Epithelial cell of prostate (primary cell): ENCODE measurements at regions not wholly inside any gene's neighbourhood (a gene's known extent, or its start where the extent isn't known, plus 50 kb on each side); places are given as distances from the start of the nearest gene placed in this dataset.

Experiments
- DNase-seq: peaks from one replicate; pipeline ENCODE4 v3.0.0-alpha.2; 2011; ENCODE audit warnings: low read depth, low spot score
- H3K27ac ChIP-seq: fragments of 450-650 bp; 2 replicates; pipeline ENCODE4 v1.5.1; 2017; ENCODE audit warnings: mild to moderate bottlenecking

DNA sequence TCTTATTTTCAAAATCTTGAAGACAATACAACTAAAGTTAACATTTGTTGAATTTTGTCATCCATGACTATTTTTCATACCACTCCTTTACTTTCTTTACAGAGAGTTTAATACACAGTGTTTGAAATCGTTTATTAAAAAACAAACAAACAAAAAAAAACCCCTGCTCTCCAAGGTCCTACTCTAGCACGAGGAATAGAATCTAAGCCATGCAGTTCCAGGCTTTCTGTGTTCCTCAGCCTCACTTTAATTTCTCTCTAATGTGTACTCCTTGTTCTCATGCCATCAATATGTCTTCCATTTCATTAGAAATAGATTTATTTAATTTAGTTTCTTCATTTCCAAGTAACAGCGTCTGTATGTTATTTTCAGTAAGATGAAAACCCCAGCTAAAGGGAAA is 381.2 kb upstream of the MC4R start:
- H3K27ac ChIP-seq, result no peak overlapping the region
- no peak for DNase-seq

DNA sequence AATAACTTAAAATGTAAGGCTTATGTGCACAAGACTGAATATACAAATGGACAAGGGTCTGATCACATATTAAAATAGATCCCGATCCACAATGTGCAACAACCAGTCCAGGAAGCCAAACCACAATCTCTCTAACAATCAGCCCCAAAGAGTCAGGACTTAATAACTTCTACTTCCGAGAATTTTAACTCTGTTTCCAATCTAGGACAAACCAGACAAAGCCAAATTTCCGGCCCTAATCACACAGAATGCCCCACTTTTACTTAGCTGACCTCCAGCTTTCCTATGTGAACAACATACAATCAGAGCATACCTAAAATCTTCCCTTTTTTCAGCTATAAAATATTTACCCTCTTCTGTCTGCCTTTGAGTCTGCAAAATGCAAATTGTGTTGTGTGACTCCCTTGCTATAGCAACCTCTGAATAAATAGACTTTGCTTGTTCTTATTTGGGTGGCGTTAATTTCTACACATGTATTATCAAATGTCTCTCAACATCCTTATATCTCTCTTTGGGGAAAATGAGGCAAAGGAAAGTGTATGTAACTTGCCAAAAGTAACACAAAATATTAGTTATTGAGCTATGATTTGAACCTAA is 381.9 kb upstream of the MC4R start:
- no peak overlapping the region for H3K27ac ChIP-seq

DNA sequence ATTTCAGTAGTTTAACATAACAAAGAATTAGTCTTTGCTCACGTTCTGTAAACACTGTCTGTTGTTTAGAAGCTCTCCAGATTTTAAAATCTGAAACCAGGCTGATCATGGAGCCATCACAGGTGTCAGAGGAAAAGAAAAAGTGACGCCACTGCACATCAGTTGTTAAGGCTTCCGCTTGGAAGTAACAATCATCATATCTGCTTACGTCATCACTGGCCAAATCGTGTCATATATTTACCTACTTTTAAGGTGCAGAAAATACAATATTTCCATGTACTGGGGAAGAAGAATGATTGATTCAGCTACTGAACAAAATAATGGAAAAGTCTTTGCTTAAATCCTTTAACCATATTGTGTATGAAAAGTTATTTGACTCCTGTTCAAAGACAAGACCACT is 382.6 kb upstream of the MC4R start:
- no peak overlapping the region for H3K27ac ChIP-seq
- DNase-seq, result no peak

More for the DNA sequence above, 381.9 kb upstream of the MC4R start:
- no peak for DNase-seq

DNA sequence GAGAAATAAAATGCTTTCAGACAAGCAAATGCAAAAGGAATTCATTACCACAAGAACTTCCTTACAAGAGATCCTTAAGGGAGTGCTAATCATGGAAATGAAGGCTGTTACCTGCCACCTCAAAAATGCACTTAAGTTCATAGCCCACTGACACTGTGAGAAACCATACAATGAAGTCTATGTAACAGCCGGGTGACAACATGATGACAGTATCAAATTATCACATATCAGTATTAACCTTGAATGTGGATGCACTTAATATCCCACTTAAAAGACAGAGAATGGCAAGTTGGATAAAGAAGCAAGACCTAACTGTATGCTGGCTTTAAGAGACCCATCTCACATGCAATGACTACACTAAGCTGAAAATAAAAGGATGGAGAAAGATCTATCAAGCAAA is 403.4 kb upstream of the MC4R start:
- no peak overlapping the region for H3K27ac ChIP-seq
- no peak for DNase-seq

DNA sequence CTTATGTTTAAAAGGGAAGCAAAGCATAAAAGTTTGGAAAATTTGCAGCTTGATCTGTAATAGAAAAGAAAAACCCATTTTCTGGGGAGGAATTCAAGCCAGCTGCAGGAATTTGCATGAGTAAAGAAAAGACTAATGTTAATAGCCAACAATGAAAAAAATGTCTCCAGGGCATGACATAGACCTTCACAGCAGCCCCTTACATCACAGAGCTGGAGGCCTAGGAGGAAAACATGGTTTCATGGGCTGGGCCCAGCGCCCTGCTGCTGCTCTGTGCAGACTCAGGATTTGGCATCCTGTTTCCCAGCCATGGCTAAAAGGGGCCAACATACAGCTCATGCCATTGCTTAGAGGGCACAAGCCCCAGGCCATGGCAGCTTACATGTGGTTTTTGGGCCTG is 411.6 kb upstream of the MC4R start:
- DNase-seq, result no peak
- no peak overlapping the region for H3K27ac ChIP-seq

DNA sequence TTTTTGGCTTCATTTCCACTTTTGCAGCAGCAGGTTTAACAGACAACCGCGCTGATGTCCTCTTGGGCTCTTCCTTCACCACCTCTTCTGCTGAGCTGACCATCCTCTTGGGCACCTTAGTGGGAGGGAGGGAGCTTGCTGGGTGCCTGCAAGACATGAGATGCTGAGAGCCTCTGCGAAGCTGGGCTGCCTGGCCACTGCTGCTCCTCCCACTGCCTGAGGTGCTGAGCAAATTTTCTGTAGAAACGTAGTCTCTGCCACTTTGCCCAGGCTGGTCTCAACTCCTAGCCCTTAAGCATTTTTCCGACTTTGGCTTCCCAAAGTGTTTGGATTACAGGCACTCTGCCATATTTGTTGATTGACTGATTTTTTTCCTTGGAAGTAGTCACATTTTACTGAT is 422.2 kb upstream of the MC4R start:
- no peak for DNase-seq
- H3K27ac ChIP-seq, result no peak overlapping the region

DNA sequence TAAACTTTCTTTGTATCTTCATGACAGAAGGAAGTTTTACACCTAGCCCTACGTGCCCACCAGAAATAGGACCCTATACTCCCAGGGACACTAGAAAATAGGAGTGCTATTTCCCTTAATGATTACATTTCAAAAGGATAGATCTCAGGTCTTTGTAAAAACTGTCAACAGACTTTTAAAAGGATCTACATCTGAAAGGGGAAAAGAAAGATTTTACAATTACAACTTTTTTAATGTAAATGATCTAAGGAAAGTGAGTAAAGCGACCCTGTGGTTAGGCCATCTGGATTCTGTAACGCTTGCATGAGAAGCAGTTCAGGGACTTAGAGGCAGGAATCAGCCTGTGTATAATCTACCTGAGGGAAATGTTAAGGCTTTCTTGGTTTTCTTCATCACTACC is 431.8 kb upstream of the MC4R start:
- no peak overlapping the region for H3K27ac ChIP-seq
- DNase-seq, result no peak

DNA sequence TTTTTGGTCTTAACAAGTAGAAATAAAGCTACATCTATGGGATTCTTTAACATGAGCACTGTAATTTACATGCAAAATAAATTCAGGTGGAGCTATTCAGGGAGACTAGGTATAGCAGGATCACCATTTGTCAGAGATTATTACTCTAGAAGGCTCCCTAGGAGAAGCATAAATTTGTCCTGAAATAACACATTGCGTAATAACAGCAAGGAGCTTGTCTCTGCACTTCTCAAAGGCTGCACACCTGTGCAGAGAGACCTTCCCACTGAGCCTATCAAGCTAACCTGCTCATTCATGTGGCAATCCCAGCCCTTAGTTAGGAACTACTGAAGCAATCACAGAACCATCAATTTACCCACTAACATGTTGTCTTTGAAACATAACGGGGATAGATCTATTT is 437.4 kb upstream of the MC4R start:
- no peak overlapping the region for H3K27ac ChIP-seq
- DNase-seq, result no peak

DNA sequence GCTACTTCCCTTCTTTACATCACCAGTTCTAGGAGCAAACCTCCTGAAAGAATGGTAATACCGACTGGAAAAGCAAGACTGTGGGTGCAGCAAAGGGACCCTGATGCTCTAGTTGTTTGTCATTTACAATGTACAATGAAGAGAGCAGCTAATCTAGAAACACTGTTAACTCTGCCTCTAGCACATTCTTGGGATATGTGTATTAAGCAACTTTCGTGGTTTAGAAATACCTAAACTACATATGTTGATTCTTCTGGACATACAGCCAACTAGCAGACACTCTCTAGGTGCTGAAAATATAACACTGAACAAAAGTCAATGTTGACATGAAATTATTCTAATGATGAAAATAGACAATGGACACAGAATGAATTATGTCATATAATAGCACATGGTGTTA is 440.3 kb upstream of the MC4R start:
- DNase-seq, result no peak
- H3K27ac ChIP-seq, result no peak overlapping the region

DNA sequence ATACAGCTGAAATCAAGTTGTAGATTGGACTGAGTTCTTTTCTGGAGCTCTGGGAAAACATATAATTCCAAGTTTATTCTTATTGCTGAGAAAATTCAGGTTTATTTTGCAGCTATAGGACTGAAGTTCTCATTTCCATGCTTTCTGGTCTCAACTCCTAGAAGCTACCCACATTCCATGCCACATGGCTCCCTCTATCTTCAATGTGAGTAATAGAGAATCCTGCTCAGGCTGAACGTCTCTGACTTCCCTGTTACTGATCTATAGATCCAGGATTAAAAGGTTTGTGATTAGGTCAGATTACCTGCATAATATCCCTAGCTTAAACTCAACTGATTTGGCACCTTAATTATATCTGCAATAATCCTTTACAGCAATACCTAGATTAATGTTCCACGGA is 453.8 kb upstream of the MC4R start:
- H3K27ac ChIP-seq, result no peak overlapping the region

DNA sequence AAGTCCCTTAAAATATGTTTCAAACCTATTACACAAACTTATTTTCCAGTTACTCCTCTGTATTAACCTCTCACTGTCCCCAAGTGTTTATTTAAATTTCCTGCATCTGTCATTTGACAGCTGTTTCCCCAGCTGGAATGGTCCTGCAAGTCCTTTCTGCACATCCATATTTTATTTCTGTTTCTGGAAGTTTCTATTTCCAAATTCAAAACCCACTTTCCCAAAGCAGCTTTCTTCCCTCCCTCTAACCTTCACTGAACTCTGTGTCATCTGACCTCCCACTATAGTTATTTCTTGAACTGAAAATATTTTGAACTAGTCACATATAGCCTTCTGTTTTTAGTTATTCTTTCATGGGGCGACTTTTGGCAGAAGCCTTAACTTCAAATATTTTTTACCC is 459.4 kb upstream of the MC4R start:
- H3K27ac ChIP-seq, result no peak overlapping the region

More for the DNA sequence above, 453.8 kb upstream of the MC4R start:
- no peak for DNase-seq

DNA sequence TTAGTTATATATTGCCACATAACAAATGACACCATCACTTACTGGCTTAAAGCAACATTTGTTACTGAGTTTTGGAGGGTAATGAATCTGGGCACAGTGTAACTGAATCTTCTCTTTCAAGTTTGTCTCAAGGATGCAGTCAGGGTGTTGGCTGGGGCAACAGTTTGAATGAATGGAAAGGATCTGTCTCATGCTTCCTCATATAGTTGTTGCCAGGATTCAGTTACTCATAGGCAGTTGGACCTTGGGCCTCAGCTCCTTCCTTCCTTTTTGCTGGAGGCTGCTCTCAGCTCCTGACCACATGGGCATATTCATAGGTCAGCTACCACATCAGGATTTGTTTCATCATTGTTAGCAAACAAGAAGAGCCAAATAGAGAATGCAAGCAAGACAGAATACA is 466.1 kb upstream of the MC4R start:
- DNase-seq, result peak; percentile 60
- H3K27ac ChIP-seq, result peak overlapping the region; percentile 15

More for the DNA sequence above, 459.4 kb upstream of the MC4R start:
- no peak for DNase-seq

DNA sequence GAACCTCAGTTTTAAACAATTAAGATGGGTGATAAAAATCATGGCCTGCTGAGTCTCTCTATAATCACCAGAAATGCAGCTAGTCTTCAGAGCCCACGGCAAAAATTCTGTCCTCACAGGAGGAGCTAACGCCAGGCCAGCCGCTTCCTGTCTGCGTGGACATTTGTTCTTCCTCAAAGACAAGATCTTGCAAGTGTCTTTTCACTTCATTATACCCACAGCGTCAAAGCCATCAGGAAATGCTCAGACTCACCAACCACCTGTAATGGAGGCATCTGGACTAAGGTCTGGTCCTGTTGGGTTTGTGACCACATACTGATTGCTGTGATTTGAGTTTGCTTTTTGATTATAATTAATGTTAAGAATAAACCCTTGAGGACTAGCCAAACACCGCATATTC is 473.8 kb upstream of the MC4R start:
- DNase-seq, result no peak
- no peak overlapping the region for H3K27ac ChIP-seq

DNA sequence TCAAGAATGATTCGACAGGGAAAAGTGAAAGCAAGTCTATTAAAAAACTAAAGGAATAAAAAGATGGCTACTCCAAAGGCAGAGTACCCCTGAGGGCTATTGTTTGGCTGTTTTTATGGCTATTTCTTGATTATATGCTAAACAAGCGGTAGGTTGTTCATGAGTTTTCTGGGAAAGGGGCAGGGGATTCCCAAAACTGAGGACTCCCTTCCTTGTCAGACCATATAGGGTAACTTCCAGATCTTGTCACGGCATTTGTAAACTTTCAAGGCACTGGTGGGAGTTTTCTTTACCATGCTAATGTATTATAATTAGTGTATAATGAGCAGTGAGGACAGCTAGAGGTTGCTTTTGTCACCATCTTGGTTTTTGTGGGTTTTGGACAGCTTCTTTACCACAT is 474.9 kb upstream of the MC4R start:
- no peak overlapping the region for H3K27ac ChIP-seq
- no peak for DNase-seq

DNA sequence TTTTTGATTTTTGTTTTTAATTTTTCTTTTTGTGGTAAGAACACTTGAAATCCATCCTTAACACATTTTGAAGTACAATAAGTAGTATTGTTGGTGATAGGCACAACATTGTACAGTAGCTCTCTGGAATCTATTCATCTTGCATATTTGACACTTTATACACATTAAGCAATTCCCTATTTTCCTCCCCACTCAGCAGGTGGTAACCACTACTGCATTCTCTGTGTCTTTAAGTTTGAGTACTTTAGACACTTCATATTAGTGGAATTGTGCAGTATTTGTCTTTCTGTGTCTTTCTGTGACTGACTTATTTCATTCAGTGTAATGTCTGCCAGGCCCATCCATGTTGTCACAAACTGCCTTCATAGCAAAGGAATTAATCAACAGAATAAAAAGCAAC is 471.7 kb upstream of the CDH20 start:
- no peak overlapping the region for H3K27ac ChIP-seq
- no peak for DNase-seq

DNA sequence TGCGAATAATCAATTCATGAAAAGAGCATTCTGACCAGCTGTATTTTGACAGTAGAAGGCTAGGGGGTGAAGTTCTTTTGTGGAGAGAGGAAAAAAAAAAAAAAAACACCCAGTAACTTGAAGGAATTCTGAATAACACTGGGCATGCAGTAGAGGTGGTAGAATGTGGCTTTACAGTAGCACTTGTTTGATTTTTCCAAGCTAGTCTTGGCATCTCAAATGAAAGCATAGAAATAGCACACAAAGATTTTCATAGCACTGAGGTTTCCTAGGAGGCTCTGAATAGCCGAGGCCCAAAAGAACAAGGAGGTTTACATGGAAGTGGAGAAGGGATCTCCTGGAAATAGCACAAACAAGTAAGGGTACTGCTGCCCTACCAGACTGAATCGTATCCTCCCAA is 470.2 kb upstream of the CDH20 start:
- DNase-seq, result no peak
- no peak overlapping the region for H3K27ac ChIP-seq

DNA sequence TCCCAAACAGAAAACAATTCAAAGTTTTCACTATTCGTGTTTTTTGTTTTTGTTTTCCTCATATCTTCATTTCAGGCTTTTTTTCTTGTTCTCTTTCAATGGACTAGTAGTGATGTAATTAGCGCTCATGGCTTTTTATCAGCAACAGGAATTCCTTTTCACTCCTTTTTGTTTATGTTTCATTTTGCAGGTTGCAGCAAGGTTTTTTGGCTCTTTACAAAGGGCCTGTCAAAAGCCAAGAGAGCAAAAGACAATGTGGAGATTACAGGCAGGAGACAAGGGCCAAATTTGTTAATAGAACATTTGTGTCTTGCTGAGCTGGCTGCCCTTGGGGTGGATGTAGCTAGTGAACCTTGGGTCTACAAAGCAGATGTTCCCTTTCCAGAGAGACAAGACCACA is 467.4 kb upstream of the CDH20 start:
- no peak overlapping the region for H3K27ac ChIP-seq
- DNase-seq, result no peak

DNA sequence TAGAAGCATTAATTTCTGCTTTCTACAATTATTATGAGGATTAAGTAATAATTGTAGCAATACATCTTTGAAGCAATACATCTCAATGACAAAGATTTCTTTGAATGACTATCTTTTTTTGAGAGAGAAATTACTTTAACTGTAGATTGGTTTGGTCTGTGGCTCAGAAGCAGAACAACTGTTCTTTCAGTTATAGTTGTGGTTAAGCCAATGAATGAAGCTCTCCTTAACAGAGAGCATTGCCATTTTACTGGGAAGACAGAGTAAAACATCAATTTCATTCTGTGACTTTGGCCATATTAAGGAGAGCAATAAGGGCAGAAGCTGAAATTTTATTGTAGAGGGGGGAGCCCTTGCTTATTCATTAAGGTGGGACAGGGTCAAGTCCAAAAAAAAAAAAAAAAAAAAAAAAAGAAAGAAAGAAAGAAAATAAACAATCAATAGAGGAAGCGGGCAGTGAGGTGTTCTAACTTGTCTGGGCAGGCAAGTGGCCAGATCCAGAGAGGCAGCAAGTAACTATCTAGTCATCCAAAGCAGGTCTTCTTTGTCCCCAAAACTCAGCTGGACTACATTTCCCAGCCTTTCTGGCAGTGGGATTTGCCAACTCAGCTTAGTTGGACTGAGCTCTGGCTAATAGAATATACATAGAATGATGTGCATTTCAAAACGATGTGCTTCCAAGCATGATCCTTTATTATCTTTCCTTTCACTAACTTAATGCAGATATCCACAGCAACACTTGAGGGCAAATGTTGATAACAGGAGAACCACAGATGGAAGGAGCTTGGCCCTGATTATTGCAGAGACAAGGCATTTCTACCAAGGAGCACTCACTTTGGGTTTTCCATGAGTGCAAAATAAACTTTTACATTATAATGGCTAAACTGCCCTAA is 462.7 kb upstream of the CDH20 start:
- H3K27ac ChIP-seq, result no peak overlapping the region

DNA sequence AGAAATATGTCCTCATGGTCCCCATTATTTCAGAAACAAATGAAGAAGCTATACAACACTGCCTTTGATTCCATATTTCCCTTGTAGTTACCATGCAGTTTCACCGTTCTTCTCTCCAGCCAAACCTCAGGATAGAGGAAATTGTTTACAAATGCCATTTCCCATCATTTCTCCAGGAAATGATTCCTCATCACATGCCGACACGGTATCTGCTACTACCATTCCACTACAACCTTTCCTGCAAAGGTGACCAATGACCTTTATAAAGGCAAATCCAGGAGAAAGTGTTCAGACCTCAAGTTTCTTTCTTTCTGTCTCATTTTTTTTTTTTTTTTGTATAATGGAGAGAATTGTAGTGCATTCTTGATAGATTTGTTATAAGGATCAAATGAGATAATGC is 460.8 kb upstream of the CDH20 start:
- DNase-seq, result no peak
- H3K27ac ChIP-seq, result no peak overlapping the region

More for the DNA sequence above, 462.7 kb upstream of the CDH20 start:
- no peak for DNase-seq

DNA sequence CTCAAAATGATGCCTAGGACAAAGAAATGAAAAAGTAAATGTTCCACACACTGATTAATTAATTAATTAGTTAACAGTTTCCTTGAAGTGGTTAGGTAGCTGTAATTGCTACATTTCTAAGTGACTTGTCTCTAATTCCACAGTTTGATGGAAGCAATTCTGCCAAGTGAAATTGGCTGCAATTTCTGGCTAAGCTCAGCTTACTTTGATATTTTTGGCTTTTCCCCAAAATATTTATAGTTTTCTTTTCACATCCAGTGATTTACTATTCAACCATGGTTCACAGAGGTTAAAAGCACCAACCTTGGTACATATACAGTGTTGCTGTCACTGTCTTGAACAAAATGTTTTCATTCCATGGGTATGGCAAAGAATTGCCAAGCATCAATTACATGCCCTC is 459.5 kb upstream of the CDH20 start:
- DNase-seq, result no peak
- no peak overlapping the region for H3K27ac ChIP-seq

DNA sequence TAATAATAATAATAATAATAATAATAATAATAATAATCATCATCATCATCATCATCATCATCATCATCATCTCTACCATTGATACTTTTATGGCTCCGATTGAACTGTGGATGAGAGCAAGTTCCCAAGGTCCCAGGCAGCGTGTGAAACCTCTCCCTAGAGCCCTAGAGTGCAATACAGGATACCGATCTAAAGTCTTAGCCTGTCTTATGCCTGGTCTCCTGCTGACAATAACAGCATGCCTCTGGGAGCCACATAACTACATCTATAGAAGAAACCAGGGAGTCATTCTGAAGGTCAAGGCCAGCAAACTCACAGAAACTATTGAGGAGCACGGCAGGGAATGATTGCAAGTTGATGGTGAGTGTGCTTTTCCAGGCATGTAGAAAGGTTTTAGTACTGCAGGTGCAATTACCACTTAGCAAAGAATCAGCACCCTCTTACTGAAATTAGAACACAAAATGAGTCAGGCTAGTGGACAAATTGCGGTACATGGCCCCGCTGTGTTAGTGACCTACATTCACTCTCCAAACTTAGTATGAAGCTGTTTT is 457.2 kb upstream of the CDH20 start:
- no peak overlapping the region for H3K27ac ChIP-seq
- DNase-seq, result no peak

DNA sequence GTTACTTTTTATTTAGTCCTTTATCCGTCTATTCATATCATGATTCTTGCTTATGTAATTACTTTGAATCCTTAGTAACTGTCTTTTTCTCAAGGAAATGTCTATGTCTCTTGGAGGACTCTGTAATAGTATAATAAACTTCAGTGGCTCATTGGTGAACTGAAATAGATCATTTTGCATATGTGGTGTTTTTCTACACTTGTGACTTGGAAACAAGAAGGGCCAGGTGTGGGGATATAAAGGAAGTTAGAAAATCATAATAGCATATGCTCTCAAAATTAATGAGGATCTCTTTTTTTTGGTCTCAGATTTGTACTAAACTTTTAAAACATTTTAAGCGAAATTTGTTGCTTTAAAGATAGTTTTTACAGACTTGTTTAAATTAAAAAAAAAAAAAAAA is 453.0 kb upstream of the CDH20 start:
- DNase-seq, result no peak
- H3K27ac ChIP-seq, result no peak overlapping the region
